ENCODE measurements at regions not wholly inside any gene's neighbourhood (a gene's known extent, or its start where the extent isn't known, plus 50 kb on each side); places are given as distances from the start of the nearest gene placed in this dataset.
"Not testable (repeated sequence)": the region's sequence is repeated elsewhere in the genome, so short reads cannot be mapped to it uniquely, and the experiment has no call there.

DNA sequence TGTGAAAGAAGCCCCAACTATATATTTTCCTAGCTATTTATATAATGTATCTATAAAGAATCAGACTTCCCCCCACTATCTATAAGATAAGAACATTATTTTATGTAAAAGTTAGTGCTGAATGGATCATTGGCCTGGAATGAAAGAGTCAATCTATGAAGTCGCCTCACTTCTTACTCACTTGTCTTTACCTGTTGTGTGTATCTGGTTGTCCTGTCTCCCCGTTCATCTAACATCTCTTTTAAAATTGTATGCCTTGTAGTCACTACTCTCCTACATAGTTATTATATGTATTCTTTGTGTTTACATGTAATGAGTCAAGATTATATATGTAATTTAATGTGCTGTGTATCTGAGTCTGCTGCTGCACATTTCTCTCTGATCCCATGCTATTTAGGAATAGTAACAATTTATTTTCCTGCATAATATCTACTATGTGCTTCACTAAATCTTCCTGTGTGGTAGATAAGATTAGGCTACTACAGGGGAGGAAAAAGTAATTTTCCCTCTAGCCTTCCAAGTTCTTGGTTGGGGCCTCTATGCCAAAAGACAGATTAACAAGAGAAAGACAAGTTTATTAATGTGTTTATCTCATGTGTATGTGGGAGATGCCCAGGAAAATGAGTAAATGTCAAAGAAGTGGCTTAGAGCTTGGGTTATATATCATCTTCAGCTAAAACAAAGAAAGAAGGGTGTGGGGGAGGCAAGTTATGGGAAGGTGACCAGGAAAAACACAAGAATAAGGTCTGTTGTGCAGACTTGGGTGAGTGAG, 77.6 kb upstream of the FRMPD4 start:
- DNase-seq, result no peak

DNA sequence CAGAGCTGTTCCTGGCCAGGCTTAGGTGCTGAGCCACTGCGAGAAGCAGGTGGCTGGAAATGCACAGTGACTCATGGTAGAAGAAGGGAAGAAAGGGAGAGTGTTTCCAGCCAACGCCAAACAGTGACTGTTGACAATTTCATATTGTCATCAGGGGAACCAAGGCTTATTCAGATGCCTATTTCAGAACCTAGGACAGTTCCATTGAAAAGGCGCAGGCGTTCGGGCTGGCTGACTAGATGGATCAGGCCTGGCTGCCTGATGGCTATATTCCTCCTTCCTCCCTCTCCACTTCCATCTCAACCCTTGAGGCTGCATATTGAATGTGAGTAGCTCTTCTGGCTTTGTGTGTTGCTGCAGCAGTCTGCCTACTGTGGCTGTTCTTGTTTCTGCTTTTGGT, 73.0 kb upstream of the FRMPD4 start:
- DNase-seq, result no peak

DNA sequence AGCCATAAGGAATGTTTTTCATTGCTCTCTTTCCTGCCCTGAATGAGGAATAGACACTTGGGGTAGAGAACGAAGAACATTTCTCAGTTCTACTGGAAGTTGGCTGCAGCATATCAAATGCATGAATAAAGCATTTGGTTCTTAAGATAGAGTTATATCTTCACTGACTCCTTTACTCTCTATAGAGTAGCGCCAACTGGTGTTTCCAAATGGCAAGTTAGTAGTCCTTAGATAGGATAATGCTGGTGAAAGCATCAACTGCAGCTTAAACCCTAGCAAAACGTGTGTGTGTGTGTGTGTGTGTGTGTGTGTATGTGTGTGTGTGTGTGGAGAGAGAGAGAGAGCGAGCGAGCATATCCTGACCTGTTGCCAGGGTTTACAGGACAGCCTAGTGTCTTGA, 62.2 kb upstream of the FRMPD4 start:
- no peak for DNase-seq

DNA sequence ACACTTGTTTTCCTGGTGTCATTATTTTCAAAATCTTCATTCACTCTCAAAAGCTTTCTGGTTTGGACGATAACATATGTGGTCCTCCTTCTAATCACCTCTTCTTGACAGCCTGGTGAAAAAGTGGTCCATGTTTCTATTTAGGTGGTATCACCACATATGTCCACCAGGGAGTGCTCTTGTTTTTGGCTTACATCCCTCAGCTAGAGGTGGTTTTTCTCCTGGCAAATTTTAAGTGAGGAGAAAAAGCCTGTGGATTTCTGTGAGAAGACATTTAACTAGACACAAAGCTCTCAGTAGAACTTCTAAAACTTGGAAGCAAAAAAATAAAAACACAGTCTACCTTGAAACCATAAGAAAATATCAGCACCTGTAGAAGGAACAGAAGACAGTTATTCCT, 58.0 kb upstream of the FRMPD4 start:
- no peak for DNase-seq

DNA sequence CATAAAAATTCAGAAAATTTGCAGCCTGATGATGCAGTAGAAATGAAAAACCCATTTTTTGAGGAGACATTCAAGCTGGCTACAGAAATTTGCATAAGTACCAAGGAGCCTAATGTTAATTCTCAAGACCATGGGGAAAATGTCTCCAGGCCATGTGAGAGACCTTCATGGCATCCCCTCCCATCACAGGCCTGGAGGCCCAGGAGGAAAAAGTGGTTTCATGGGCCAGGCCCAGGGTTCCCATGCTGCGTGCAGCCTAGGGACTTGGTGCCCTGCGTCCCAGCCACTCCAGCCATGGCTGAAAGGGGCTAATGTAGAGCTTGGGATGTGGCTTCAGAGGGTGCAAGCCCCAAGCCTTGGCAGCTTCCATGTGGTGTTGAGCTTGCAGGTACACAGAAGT, 55.3 kb upstream of the FRMPD4 start:
- not testable (repeated sequence) for DNase-seq
